Psoas muscle (tissue), 7 donors: ENCODE measurements at regions not wholly inside any gene's neighbourhood (a gene's known extent, or its start where the extent isn't known, plus 50 kb on each side); places are given as distances from the start of the nearest gene placed in this dataset.
"Not testable (repeated sequence)": the region's sequence is repeated elsewhere in the genome, so short reads cannot be mapped to it uniquely, and the experiment has no call there.

Experiments
- ATAC-seq, 4 donors: fragments of 200-7000 bp; cut with Tn5 transposase; one replicate each; pipeline ENCODE4 v1.9.1; 2020; ENCODE audit warnings: moderate library complexity in 3 of 4, mild to moderate bottlenecking in 2 of 4
- DNase-seq, 2 donors: peaks; one replicate each; pipeline ENCODE4 v3.0.0-alpha.2; 2020
- H3K27ac ChIP-seq: fragments of 200-600 bp; one replicate; pipeline ENCODE4 v1.8.0; 2022
- H3K27me3 ChIP-seq, 3 donors: fragments of 200-600 bp in 1 of 3; one replicate each; pipeline versions ENCODE4 v1.6.1 to v1.8.0; 2013 to 2022; ENCODE audit warnings: low read length in 2 of 3, mild to moderate bottlenecking in 2 of 3, moderate library complexity in 1 of 3; ENCODE audit not compliant: insufficient read depth in 3 of 3
- H3K36me3 ChIP-seq, 2 donors: fragments of 200-600 bp in 1 of 2; one replicate each; pipeline versions ENCODE4 v1.6.1 to v1.8.0; 2013 to 2022; ENCODE audit warnings: low read depth in 1 of 2, mild to moderate bottlenecking in 1 of 2, moderate library complexity in 1 of 2; ENCODE audit not compliant: insufficient read depth in 1 of 2
- H3K4me1 ChIP-seq: fragments of 200-600 bp; one replicate; pipeline ENCODE4 v1.8.0; 2022
- H3K4me3 ChIP-seq: fragments of 200-600 bp; one replicate; pipeline ENCODE4 v1.8.0; 2022; ENCODE audit warnings: mild to moderate bottlenecking
- H3K9me3 ChIP-seq: fragments of 200-600 bp; one replicate; pipeline ENCODE4 v1.8.0; 2022
- whole genome bisulfite sequencing, 3 donors: extraction: QIAGEN DNeasy Blood & Tissue Kit; methylation state at CpG; one replicate each; pipeline versions ENCODE4 v1.1.6 to v1.1.7; 2013; 5-methylcytosine and 5-hydroxymethylcytosine counted together
- intact Hi-C, 2 donors: fragments of 100-400 bp; cut with DNase I; formaldehyde crosslinking; loops; one replicate each; pipeline versions ENCODE4 v1.11.0 to v1.14.2; 2022
- TF ChIP-seq, protein P1 (sequence below): fragments of 200-600 bp; IDR thresholded peaks from one replicate; pipeline ENCODE4 v1.8.0; 2022; ENCODE audit warnings: antibody characterized with exemption
- donor health status: healthy with polysubstance abuse.
- donor health status: DM: no; HTN: no; CAD: no; lungs with moderate emphysema.
- donor health status: Bipolar disorder and iron deficiency.
- donor health status: healthy.
- donor health status: DM: yes; HTN: yes; CAD: no.
- donor health status: DM: no; HTN: no; CAD: no.
- donor health status: DM: yes; HTN: yes; CAD: no.

DNA sequence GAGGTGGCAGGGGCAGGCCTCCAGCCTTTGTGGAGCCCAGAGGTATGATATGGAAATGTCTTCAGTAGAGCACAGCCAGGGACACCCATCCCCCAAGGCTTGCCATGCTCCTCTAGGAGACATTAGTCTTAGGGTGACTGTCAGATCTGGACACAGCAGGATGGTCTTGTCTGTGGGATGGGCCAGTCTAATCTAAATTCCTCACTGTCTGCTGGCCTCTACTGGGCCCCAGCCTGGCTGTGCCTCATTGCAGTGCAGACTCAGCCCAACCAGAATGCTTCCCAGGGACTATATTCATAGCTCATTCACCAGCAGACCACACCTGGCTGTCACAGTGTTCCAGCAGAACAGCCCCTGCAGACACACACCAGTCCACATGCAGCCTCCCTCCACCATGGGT lies 129.5 kb upstream of the MRPS30 start:
- Histone ChIP-seq H3K27me3 (no peaks in the 10 kb centered on the region), H3K27ac (no peak overlapping the region), H3K9me3 (peaks cover 3% of the 10 kb centered on the region), H3K36me3 (no peaks in the 10 kb centered on the region), H3K4me1 (no peaks in the 10 kb centered on the region), H3K4me3 (no peak overlapping the region)
- intact Hi-C loops, result no loop called here
- ATAC-seq (no peak), DNase-seq (no peak)
- TF ChIP-seq, protein P1, sequence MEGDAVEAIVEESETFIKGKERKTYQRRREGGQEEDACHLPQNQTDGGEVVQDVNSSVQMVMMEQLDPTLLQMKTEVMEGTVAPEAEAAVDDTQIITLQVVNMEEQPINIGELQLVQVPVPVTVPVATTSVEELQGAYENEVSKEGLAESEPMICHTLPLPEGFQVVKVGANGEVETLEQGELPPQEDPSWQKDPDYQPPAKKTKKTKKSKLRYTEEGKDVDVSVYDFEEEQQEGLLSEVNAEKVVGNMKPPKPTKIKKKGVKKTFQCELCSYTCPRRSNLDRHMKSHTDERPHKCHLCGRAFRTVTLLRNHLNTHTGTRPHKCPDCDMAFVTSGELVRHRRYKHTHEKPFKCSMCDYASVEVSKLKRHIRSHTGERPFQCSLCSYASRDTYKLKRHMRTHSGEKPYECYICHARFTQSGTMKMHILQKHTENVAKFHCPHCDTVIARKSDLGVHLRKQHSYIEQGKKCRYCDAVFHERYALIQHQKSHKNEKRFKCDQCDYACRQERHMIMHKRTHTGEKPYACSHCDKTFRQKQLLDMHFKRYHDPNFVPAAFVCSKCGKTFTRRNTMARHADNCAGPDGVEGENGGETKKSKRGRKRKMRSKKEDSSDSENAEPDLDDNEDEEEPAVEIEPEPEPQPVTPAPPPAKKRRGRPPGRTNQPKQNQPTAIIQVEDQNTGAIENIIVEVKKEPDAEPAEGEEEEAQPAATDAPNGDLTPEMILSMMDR, result no peak

DNA sequence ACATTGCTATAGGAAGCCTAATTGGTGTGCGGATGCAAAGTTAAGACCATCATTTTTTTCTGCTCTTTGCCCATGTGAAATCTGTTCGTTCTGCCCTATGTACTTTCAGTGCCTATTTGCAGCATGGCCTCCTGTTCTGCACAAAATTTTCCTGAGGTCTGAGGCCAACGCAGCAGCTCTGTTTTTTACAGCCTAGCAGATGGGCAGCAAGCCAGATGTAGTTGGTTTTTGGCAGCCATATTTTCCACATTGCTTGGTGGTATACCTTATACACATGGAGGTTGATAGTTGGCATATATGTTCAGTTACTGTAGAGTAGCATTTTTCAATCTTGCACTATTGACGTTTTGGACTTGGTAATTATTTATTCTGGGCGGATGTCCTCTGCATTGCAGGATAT lies 133.5 kb upstream of the MRPS30 start:
- no peak for DNase-seq
- no peak for ATAC-seq
- TF ChIP-seq, protein P1, result no peak

DNA sequence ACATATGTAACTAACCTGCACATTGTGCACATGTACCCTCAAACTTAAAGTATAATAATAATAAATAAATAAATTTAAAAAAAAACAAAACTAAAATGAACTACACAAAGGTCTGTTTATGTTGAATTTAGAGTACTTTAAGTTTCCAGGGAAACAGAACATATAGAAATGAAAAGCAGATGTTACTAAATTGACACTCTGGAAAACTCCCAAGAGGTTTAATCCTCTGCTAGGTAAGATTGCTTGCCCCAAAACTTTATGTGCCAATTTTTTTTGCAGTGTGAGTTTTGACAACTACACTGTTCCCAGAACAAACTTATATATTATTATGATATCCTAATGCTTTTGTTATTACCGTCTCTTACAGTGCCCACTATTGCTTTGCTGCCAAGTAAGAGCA lies 134.3 kb upstream of the MRPS30 start:
- Histone ChIP-seq H3K27ac (no peak overlapping the region), H3K27me3 (no peaks in the 10 kb centered on the region), H3K4me1 (no peaks in the 10 kb centered on the region), H3K4me3 (no peak overlapping the region), H3K36me3 (no peaks in the 10 kb centered on the region), H3K9me3 (no peaks in the 10 kb centered on the region)
- intact Hi-C loops, result no loop called here
- DNase-seq (no peak), ATAC-seq (no peak)
- TF ChIP-seq, protein P1, result no peak
- 82 to 100% (median 86%) methylated on average over 1 of the region's 1 CpG for WGBS, 3 donors

More for the DNA sequence above, 133.5 kb upstream of the MRPS30 start:
- no peaks in the 10 kb centered on the region for H3K4me1 ChIP-seq
- WGBS, 3 donors, result 69 to 76% (median 72%) methylated on average over 5 of the region's 5 CpGs
- no peak overlapping the region for H3K4me3 ChIP-seq
- H3K27ac ChIP-seq, result no peak overlapping the region
- intact Hi-C loops, result no loop called here
- H3K9me3 ChIP-seq, result no peaks in the 10 kb centered on the region
- H3K36me3 ChIP-seq, result no peaks in the 10 kb centered on the region
- H3K27me3 ChIP-seq, result no peaks in the 10 kb centered on the region

DNA sequence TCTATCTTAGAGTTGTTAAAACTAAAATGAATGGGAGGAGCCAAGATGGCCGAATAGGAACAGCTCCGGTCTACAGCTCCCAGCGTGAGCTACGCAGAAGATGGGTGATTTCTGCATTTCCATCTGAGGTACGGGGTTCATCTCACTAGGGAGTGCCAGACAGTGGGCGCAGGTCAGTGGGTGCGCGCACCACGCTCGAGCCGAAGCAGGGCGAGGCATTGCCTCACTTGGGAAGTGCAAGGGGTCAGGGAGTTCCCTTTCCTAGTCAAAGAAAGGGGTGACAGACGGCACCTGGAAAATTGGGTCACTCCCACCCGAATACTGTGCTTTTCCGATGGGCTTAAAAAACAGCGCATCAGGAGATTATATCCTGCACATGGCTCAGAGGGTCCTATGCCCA lies 140.3 kb upstream of the MRPS30 start:
- ATAC-seq, H3K4me3 ChIP-seq, H3K4me1 ChIP-seq, H3K36me3 ChIP-seq, H3K9me3 ChIP-seq, intact Hi-C loops, H3K27ac ChIP-seq, DNase-seq, H3K27me3 ChIP-seq: not testable (repeated sequence)
- 88 to 91% (median 89%) methylated on average over 16 of the region's 16 CpGs for WGBS, 3 donors

DNA sequence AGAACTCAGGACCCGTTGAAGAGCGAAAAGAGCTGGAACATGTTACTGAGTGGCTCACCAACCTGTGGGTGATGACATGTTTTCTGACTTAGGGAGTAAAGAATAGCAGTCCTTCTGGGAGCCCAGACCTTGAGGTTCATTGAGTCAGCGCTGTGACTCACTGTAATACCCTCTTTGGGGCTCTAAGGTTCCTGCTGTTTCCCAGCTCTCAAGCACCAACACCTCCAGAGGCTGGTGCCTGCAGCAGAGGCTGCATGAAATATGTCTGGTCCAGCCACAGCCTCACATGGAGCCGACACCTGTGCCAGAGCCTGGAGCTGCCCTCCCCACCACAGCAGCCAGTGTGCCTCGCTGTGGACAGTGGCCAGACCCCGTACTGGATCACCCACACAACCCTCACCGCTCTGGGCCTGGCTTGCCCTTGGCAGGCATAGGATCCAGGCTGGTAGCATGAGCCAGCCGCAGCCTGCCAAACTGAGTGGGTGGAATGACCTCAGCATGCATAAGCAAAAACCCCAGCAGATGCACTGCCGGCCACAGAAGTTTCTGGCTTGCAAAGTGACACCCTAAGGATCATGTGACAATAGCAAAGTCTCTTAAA lies 143.5 kb upstream of the MRPS30 start:
- TF ChIP-seq, protein P1, result no peak

More for the DNA sequence above, 143.5 kb upstream of the MRPS30 start:
- Histone ChIP-seq H3K4me1 (no peaks in the 10 kb centered on the region), H3K4me3 (no peak overlapping the region), H3K27ac (peak overlapping the region; percentile 69), H3K27me3 (no peaks in the 10 kb centered on the region), H3K36me3 (no peaks in the 10 kb centered on the region), H3K9me3 (no peaks in the 10 kb centered on the region)
- DNase-seq (peak in 1 of 2 donors; percentile 50), ATAC-seq (peak; percentile 44 to 93 (median 88))
- 55 to 62% (median 56%) methylated on average over 9 of the region's 9 CpGs for WGBS, 3 donors
- intact Hi-C loops, result no loop called here
